DMS114 treated with DMSO at 0.1 percent for 48 hours (cell line): ENCODE measurements at regions not wholly inside any gene's neighbourhood (a gene's known extent, or its start where the extent isn't known, plus 50 kb on each side); places are given as distances from the start of the nearest gene placed in this dataset.
"Not testable (repeated sequence)": the region's sequence is repeated elsewhere in the genome, so short reads cannot be mapped to it uniquely, and the experiment has no call there.

Experiments
- DNase-seq: peaks from one replicate; lab custom pipeline; 2025; ENCODE audit not compliant: unreplicated experiment; lab: John Stamatoyannopoulos, UW

DNA sequence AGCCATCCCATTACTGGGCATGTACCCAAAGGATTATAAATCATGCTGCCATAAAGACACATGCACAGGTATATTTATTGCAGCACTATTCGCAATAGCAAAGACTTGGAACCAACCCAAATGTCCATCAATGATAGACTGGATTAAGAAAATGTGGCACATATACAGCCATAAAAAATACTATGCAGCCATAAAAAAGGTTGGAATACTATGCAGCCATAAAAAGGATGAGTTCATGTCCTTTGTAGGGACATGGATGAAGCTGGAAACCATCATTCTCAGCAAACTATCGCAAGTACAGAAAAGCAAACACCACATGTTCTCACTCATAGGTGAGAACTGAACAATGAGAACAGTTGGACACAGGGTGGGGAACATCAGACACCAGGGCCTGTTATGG, 151.5 kb downstream of the PLK2 start:
- DNase-seq: not testable (repeated sequence)

DNA sequence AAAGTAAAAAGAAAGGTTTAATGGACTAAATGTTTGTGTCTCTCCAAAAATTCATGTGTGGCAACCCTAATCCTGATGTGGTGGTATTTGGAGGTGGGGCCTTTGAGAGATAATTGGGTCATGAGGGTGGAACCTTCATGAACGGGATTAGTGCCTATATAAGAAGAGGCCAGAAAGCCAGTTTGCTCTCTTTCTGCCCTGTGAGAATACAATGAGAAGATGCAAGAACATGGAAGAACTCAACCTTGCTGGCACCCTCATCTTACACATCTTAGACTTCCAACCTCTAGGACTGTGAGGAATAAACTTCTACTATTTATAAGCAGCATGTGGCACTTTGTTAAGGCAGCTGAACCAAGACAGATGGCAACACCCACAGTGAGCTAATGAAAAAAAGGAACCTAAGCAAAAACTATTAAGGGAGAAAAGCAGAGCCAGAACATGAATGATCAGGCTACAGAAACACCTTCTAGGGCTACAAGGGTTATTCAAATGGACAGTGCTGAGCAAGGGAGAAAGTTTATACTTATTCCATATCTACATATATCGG, 159.5 kb downstream of the PLK2 start:
- DNase-seq: no peak

DNA sequence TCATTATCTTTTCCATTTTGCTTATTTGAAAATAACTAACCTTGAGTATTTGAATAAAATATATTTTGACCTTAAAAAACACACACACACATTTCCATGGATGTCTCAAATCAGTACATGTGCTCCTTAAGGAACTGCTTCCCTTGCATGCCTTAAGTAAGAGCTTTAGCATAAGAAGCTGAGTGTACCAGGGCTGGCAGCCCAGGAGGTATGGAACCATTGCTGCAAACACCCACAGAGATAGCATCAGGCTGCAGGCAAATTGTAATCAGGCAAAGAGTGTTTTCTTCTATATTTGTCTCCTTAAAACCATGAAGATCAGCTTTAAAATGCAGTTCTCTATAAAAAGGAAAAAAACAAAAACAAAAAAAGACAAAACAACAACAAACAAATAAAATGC, 160.6 kb downstream of the PLK2 start:
- DNase-seq: no peak

DNA sequence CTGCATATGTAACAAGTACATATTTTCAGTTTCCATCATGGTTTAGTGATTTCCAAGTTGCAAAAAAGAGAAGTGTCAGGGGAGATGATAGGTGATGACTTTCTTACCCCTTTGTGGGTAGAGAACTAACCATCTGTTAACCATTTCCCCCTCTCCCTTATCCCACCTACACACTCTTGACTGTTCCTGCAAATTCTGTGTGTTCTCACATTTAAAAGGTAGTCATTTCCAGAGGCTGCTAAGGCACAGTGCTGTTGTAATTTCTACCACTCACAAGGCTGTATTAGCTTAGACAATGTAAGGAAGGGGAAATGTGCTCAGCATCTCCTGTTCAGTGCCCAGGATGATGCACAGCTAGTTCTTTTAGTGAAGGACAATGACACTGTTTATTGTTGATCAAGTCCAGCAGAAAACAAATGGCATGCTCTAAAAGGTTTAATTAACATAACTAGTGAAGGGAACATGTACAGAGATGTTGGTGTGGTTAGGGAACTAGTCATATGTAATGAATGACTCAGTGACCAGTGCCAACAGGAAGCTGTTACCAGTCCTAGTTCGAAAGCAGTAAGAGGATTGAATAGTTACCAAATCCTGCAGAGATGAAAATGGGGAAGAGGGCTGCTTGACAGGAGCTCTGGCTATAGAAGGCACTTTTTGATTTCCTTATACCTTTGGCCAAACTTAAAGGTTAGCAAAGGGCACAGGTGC, 165.1 kb downstream of the PLK2 start:
- DNase-seq: no peak

DNA sequence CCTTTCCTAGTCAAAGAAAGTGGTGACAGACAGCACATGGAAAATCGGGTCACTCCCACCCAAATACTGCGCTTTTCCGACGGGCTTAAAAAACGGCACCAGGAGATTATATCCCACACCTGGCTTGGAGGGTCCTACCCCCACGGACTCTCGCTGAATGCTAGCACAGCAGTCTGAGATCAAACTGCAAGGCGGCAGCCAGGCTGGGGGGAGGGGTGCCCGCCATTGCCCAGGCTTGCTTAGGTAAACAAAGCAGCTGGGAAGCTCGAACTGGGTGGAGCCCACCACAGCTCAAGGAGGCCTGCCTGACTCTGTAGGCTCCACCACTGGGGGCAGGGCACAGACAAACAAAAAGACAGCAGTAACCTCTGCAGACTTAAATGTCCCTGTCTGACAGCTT, 171.6 kb downstream of the PLK2 start:
- DNase-seq: not testable (repeated sequence)

DNA sequence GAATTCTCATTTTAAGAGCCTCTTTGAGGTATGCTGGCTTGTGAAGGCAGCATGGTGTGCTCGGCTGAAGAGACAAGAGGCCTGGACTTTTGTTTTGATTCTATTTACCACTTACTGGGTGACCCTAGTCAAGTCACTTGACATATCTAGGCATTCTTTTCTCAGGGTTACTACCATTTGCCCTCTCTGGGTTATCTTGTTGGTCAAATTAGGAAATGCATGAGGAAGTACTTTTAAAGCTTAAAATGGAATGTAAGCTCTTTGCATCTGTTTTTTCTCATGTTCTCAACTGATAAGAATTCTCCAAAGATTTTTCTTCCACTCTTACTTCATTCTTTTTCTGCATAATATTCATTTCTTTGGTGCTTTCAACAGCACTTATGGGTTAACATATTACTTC, 173.1 kb downstream of the PLK2 start:
- DNase-seq: no peak

DNA sequence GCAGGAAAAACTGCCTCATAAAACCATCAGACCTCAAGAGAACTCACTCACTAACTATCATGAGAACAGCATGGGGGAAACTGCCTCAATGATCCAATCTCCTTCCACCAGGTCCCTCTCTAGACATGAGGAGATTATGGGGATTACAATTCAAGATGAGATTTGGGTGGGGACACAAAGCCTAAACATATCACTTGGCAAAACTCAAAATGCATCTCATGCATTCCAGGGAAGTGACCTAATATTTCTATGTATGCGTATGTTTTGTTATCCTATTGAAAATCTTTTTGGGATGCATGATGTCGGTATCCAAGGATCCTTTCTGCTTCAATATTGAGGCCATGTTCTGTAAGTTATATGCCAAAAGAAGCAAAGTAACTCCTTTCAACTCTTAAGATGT, 174.0 kb downstream of the PLK2 start:
- no peak for DNase-seq

DNA sequence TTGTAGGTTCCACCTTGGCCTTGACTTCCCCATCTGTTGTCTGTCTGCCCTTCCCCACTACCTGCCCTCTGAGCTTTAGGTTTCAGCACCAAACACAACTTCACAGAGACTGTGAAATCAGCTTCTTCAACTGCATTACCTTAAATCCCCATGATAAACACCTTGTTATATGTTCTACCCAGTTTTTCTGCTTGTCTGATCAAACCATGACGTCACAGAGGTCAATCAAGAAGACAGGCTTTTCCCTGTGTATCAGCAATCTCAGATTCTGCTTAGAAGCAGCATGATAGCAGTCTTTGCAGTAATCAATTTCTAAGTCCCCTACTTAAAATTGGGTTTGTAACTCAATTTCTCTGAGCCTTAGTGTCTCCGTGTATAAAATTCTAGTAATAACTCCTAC, 175.0 kb downstream of the PLK2 start:
- DNase-seq: no peak

DNA sequence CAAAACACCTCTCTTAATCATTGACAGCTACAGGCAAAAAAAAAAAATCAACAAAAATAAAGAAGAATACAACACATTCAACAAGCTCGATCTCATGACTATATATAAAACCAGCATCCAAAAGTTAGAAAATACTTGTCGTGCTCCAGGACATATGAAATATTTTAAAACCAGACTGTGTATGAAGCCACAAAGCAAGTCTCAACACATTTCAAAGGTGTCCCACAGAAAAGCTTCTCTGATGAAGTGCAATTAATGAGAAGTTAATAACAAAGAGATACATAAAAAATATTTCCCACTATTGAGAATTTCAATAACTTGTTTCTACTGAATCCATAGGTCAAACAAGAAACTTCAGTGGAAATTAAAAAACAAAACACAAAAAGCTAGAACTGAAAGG, 178.7 kb downstream of the PLK2 start:
- DNase-seq: no peak

DNA sequence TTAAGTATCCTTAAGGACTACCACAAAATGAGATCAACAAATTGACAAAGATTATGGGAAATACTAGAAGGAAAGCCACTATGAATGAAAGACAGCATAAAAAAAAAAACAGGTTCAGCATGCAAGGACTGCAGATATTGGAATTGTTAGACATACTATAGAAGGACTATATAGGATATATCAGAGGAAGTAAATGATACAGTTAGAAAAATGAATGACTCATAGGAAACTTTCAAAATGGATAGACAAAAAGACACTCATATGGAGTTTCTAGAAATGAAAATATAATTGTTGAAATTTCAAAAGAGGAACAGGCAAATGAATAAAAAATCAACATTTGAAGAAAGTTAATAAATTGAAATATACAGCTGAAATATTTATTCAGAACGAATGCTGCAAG, 180.6 kb downstream of the PLK2 start:
- DNase-seq: no peak

DNA sequence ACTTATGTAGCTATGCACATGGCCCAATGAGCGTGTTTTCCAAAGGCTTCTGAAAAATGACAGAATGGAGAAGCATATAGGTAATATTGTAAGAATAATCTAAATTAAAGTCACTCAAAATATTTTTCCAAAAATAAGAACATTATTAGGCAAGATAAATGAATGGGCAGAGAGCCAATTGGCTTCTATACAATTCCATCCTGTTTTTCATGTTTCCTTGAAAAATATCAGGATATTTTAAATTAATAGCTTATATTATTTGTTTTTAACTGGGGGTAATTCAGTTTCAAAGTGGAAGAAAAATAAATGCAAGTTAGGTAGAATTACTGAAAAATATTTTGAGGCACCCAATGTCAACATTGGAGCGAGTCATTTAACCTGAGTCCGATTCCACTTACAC, 183.5 kb downstream of the PLK2 start:
- no peak for DNase-seq

DNA sequence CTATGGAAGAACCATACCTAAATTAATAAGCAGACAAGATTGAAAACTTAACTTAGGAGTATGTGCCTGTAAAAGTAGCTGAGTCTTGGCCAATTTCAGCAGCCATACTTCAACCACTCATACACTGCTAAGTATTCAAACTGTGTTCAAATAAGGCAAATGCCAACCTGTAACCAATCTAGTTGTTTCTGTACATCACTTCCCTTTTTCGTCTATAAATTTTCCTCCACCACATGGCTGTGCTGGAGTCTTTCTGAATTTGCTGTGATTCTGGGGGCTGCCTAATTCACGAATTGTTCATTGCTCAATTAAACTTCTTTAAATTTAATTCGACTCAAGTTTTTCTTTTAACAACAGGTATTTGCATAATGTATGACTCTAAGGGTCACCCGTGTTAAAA, 184.4 kb downstream of the PLK2 start:
- DNase-seq: no peak

DNA sequence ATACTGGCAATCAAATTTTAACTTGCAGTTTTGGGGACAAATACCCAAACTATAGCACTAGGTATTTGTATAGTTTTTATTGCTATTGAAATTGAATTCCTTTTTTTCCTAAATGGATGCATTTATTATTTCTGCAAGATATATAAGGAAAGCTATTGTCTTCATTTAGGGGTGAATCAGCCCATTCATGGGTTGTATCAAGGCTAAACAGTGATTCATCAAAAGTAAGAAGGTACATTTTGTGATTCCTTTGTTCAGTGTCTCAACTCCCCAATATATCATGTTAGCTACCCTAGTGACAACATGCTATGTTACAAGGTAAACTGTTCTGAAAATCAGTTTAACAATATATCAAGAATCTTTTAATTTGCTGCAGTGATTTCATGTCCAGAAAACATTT, 185.7 kb downstream of the PLK2 start:
- DNase-seq: no peak

DNA sequence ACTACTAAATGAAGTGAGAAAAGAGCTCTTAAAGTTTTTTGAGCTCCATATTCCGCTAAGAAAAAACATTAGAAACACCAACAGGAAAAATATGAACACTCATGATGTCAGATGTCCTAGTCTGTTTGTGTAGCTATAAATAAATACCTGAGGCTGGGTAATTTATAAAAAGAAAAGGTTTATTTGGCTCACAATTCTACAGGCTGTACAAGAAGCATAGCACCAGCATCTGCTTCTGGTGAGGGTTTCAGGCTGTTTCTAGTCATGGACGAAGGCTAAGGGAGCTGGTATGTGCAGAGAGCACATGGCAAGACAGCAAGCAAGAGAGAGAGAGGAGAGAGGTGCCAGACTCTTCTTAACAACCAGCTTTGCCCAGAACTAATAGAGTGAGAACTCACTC, 186.2 kb downstream of the PLK2 start:
- DNase-seq: no peak

DNA sequence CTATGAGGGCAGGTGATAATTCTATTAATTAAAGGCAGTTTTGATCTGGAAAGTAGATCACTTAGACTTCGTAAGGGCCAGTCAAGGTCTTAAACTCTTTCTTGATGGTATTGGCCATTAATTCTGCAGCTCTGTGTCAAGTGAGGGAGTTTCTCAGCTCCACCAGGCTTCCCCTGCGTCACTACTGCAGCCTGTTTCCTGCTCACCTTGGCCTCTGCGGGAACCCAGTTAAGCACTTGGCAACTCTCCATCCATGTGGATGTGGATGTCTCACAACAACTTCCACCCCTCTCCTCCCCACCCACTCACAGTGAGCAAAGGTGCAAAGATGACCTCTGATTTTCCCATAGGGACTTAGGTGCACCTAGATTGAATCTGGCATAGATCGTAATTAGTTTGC, 191.6 kb downstream of the PLK2 start:
- no peak for DNase-seq

DNA sequence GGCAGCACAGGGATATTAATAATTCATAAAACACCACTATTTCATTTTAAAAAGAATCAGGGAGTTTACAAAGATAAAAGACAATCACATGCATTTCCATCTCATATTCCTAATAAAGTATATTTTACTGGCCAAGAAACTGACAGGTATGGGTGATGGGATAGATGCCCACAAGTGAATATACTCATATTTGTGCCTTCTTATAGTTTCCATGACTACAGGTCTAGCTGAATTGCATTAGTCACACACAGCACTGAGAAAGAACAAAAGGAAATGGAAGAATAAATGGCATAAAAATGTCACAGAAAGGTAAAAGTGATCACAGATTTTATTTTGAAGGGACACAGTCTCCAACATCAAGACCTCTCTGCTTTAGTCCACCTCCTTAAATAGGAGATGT, 193.5 kb downstream of the PLK2 start:
- DNase-seq: no peak

DNA sequence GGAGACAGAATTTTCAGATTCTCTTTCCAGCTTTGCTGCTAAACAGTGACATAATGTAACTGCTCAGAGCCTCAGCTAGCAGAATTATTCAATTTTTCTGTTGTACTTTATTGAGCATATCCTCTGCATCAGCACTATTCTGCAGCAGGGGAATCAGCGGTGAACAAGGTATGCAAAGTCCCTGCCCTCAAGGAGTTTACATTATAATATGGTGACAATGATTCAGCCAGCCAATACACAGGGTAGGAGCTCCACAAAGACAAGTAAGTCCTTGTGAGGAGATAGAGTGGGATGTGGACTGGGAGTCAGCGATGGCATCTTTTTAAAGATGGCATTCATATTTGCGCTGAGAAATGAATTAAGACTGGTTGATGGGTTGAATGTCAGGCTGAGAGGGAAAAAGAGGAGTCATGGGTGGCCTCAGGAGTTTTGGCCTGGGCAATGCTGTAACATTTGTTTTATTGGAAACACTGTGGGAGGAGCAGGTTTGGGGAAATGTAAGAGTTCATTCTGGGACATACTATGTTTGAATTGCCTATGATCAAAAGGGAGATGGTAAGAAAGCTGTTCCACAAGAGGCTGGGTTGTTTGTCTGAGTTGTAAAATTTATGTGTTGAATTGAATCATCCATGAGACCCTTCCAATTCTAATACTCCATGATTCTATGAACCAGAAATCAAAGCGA, 194.5 kb downstream of the PLK2 start:
- DNase-seq: no peak

DNA sequence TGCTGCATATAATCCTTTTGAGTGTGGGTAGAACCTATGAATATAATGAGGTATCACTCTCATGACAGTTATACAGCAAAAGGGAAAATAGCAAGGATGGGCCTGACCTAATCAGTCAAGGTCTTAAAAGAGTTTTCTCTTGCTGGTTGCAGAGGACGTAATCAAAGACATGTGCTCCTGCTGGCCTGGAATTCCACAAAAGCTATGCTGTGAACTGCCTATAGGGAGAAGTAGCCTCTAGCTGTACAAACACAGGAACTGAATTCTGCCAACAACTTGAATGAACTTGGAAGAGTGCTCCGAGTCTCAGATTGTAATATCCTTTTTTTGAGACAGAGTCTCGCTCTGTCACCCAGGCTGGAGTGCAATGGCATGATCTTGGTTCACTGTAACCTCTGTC, 195.6 kb downstream of the PLK2 start:
- DNase-seq: no peak

DNA sequence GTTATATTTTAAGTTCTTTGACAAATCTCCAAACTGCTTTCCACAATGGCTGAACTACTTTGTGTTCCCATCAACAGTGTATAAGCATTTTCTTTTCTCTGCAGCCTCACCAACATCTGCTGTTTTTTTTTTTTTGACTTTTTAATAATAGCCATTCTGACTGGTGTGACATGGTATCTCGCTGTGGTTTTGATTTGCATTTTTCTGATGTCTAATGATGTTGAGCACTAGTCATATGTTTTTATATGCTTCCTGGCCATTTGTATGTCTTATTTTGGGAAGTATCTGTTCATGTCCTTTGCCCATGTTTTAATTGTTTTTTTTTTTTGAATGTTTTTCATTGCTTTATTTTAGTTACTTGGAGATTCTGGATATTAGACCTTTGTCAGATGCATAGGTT, 196.6 kb downstream of the PLK2 start:
- DNase-seq: no peak

DNA sequence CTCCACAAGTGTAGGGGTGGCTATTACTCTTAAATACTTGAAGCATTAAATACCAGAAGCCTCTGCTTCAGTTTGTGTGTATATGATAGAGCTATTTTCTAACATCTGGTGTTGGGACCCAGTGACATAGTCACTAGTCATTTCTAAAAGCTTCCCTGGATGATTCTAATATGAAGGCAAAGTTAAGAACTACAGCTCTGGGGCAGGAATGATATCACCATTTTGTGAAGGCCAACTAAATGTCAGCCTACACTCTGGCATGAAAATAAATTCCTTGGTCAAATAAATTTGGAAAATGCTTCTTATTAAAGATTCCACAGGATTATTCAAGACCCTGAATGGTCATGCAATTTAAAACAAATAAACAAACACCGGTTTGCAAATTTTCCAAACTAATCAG, 197.7 kb downstream of the PLK2 start:
- no peak for DNase-seq

DNA sequence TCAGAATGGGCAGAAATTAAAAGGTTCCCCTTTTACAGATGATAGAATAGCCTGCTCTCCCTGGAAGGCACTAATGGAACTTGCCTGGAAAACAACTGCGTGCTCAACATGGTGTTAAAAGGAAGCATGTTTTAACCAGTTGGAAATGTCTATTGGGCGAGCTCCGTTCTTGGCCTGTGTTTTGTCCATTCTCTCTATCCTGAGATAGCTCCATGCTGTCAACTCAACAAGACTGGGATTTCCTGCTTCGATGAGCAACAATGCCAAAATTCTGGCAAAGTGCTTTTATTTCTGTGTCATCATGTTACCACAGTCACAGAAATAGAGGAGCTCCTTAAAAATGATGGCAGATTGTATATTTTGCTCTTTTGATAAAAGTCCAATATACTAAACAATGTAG, 198.3 kb downstream of the PLK2 start:
- DNase-seq: no peak

DNA sequence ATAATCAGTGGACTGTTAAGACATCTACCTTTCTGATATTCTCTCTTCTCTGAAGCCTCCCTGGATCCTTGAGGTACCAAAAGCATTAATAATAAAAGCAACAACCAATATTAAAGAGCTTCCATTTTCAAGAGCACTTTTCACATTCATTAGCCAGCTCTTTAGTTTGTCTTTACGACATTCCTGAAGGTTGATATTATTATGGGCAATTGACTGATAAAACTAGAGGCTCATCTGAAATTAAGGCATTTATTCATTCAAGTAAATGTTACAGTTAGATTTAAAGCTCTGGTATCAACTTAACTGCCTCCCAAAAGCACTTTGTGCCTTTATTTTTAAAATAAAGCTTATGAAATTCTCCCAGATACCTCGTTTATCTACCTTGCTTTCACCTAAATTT, 199.6 kb downstream of the PLK2 start:
- no peak for DNase-seq

DNA sequence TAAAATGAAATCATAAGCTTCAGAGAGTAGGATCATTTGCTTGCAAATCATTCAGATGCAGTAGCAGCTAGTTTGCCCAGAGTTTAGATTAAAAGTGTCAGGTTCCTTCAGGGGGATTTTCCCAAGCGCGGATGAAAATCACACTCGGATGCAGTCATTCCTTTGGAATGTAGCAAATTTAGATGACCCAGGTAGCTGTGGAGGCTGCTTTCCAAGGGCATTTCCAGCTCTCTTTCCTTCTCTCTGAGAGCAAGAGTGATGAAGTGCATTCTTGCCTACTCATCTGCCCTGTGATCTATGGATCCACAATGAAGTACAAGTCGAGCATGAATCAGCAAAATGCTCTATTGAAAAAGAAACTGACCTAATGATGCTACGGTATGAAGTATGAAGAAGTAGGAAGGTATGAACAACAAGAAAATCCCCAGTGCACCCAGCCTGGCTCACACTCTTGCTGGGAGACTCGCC, 200.2 kb downstream of the PLK2 start:
- DNase-seq: no peak
